ENCODE measurements at regions not wholly inside any gene's neighbourhood (a gene's known extent, or its start where the extent isn't known, plus 50 kb on each side); places are given as distances from the start of the nearest gene placed in this dataset.

DNA sequence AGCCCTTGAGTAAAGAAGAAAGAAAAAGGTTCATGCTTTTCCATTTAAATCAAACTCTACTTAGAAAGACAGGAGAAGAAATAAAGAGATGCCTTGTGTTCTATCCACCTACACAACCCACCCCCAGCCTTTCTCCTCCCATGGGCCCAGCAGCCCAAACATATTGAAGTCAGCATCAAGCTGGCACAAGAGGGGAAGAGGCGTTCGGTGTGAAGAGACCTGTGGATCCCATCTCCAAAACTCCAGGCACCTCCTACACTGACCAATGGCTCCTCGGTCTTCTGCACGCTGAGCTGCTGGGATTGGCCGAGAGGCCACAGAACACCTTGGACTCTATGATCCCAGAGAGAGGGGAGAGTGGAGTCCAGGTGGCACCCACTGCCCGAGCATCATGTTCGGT lies 66.0 kb upstream of the CELF2 start (continued):
- TF ChIP-seq NR2C2 (IDR thresholded peaks at IDR 0.05; ENCODE audit: borderline replicate concordance, control insufficient read depth, insufficient read length, low read depth) (no peak), ATF7 (IDR thresholded peaks at IDR 0.05; ENCODE audit: low read depth) (no peak), CHD4 (IDR thresholded peaks at IDR 0.05) (no peak)
- TF ChIP-seq, protein P1, sequence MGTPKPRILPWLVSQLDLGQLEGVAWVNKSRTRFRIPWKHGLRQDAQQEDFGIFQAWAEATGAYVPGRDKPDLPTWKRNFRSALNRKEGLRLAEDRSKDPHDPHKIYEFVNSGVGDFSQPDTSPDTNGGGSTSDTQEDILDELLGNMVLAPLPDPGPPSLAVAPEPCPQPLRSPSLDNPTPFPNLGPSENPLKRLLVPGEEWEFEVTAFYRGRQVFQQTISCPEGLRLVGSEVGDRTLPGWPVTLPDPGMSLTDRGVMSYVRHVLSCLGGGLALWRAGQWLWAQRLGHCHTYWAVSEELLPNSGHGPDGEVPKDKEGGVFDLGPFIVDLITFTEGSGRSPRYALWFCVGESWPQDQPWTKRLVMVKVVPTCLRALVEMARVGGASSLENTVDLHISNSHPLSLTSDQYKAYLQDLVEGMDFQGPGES (IDR thresholded peaks at IDR 0.05) = no peak
- TF ChIP-seq, protein P2, sequence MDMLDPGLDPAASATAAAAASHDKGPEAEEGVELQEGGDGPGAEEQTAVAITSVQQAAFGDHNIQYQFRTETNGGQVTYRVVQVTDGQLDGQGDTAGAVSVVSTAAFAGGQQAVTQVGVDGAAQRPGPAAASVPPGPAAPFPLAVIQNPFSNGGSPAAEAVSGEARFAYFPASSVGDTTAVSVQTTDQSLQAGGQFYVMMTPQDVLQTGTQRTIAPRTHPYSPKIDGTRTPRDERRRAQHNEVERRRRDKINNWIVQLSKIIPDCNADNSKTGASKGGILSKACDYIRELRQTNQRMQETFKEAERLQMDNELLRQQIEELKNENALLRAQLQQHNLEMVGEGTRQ (IDR thresholded peaks at IDR 0.05; ENCODE audit: borderline replicate concordance, low read depth, low read length) = no peak

DNA sequence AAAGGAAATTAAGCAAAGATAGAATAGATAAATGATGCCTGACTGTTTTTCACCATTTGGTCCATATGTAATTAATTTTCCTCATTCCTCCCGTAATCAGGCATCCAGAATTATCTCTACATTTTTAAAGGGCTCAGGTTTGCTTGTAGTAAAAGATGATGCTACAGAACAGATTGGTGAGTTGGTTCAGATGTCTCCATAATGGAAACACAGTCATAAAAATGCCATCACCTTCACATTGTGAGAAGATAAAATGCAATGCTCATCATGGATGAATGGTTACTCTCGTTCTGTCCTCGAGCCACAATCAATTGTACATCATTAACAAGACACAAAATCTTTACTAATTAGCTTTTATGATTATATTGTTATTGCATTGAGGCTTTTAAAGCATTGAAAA lies 64.9 kb upstream of the CELF2 start:
- Histone ChIP-seq H4K20me1 (ENCODE audit: control insufficient read depth, insufficient read depth) (no peaks in the 10 kb centered on the region), H3K27ac (ENCODE audit: control insufficient read depth, insufficient read depth) (no peak overlapping the region), H3K4me2 (ENCODE audit: control insufficient read depth, insufficient read depth) (no peak overlapping the region), H3K9ac (ENCODE audit: control insufficient read depth, insufficient read depth, low read length) (no peak overlapping the region), H3K27me3 (replicated peaks in 1 of 2; ENCODE audit: control insufficient read depth in 2 of 2, insufficient read depth in 2 of 2, low read length in 1 of 2) (peaks cover 3 to 4% of the 10 kb centered on the region in 2 experiments; a peak in 3 of 4 replicates), H2AFZ (ENCODE audit: control insufficient read depth, low read depth, low read length) (no peak overlapping the region), H3K4me1 (ENCODE audit: control insufficient read depth, insufficient read depth, low read length) (no peaks in the 10 kb centered on the region), H3K9me3 (replicated peaks; ENCODE audit: control insufficient read depth, insufficient read depth, low read length) (no peaks in the 10 kb centered on the region), H3K4me3 (no peak overlapping the region), H3K36me3 (ENCODE audit: control insufficient read depth in 2 of 2, insufficient read depth in 2 of 2, low read length in 1 of 2) (no peaks in the 10 kb centered on the region), H3K79me2 (ENCODE audit: control insufficient read depth, insufficient read depth, low read length) (no peaks in the 10 kb centered on the region)
- WGBS (ENCODE audit: insufficient coverage, insufficient replicate concordance, low lambda C conversion rate, missing lambda C conversion rate) = 0% methylated on average over 3 of the region's 3 CpGs
- TF ChIP-seq ZBED1 (IDR thresholded peaks at IDR 0.05; ENCODE audit: borderline replicate concordance) = no peak
- no peak for TF ChIP-seq PAX5 (IDR thresholded peaks at IDR 0.05; ENCODE audit: borderline replicate concordance, low read depth, low read length)
- TF ChIP-seq, protein P3, sequence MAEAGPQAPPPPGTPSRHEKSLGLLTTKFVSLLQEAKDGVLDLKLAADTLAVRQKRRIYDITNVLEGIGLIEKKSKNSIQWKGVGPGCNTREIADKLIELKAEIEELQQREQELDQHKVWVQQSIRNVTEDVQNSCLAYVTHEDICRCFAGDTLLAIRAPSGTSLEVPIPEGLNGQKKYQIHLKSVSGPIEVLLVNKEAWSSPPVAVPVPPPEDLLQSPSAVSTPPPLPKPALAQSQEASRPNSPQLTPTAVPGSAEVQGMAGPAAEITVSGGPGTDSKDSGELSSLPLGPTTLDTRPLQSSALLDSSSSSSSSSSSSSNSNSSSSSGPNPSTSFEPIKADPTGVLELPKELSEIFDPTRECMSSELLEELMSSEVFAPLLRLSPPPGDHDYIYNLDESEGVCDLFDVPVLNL (IDR thresholded peaks at IDR 0.05; ENCODE audit: low read depth, low read length) = no peak
- TF ChIP-seq SUZ12 (IDR thresholded peaks at IDR 0.05; ENCODE audit: unreplicated experiment) = no peak
- CTCF ChIA-PET = no interaction called here
- intact Hi-C loops (cut with micrococcal nuclease; ENCODE audit: unreplicated experiment) (no loop called here), in situ Hi-C loops (cut with MboI) (no loop called here)
- SMC1A ChIA-PET (ENCODE audit: uncharacterized antibody, unreplicated experiment) = no interaction called here
- POLR2A ChIA-PET = no interaction called here
- FAIRE-seq = no peak
- DNase-seq (ENCODE audit: low read depth, low spot score) = no peak
- ATAC-seq = no peak
- no TSS peak for BruUV-seq (replicated peaks)
- RAD21 ChIA-PET (ENCODE audit: unreplicated experiment) = interaction anchor here (0.6 kb wide), 1 partner anchor 483 kb away, joined by 3 read pairs; no protein-coding TSS in a partner anchor
